ENCODE measurements at regions not wholly inside any gene's neighbourhood (a gene's known extent, or its start where the extent isn't known, plus 50 kb on each side); places are given as distances from the start of the nearest gene placed in this dataset.

GRCh38 chr13:47454986-47455385 is 546.1 kb downstream of the SUCLA2 start:
- intact Hi-C loops (cut with micrococcal nuclease) = no loop called here
- ATAC-seq (no peak), DNase-seq (no peak)
- no peak for TF ChIP-seq CTCF (IDR thresholded peaks at IDR 0.05)
- H3K36me3 Mint-ChIP-seq (ENCODE audit: low read depth) = no peaks in the 10 kb centered on the region
- no peaks in the 10 kb centered on the region for H3K27me3 Mint-ChIP-seq
- no peaks in the 10 kb centered on the region for H3K9me3 Mint-ChIP-seq
- ChIA-PET CTCF (no interaction called here), POLR2A (no interaction called here)
- H3K4me1 Mint-ChIP-seq (ENCODE audit: low read depth) = no peaks in the 10 kb centered on the region
- no peak overlapping the region for H3K4me3 Mint-ChIP-seq
- H3K27ac Mint-ChIP-seq = no peak overlapping the region

GRCh38 chr13:47437406-47437805 is 540.6 kb upstream of the HTR2A start:
- H3K27me3 Mint-ChIP-seq = no peaks in the 10 kb centered on the region
- no peaks in the 10 kb centered on the region for H3K4me1 Mint-ChIP-seq (ENCODE audit: low read depth)
- H3K4me3 Mint-ChIP-seq = no peak overlapping the region
- ATAC-seq (no peak), DNase-seq (no peak)
- intact Hi-C loops (cut with micrococcal nuclease) = no loop called here
- H3K27ac Mint-ChIP-seq = no peak overlapping the region
- H3K9me3 Mint-ChIP-seq = peaks cover 2% of the 10 kb centered on the region
- ChIA-PET CTCF (no interaction called here), POLR2A (no interaction called here)
- H3K36me3 Mint-ChIP-seq (ENCODE audit: low read depth) = no peaks in the 10 kb centered on the region
- no peak for TF ChIP-seq CTCF (IDR thresholded peaks at IDR 0.05)

GRCh38 chr13:47433461-47434005 is 536.7 kb upstream of the HTR2A start:
- Mint-ChIP-seq H3K4me3 (no peak overlapping the region), H3K9me3 (peaks cover 2% of the 10 kb centered on the region), H3K27me3 (no peaks in the 10 kb centered on the region), H3K36me3 (ENCODE audit: low read depth) (no peaks in the 10 kb centered on the region), H3K27ac (no peak overlapping the region), H3K4me1 (ENCODE audit: low read depth) (no peaks in the 10 kb centered on the region)
- DNase-seq = no peak
- ChIA-PET CTCF (no interaction called here), POLR2A (no interaction called here)
- TF ChIP-seq CTCF (IDR thresholded peaks at IDR 0.05) = no peak
- no peak for ATAC-seq
- intact Hi-C loops (cut with micrococcal nuclease) = no loop called here

- no peak for TF ChIP-seq CTCF (IDR thresholded peaks at IDR 0.05)
- POLR2A ChIA-PET = no interaction called here
- H3K27me3 Mint-ChIP-seq = no peaks in the 10 kb centered on the region
- DNase-seq = no peak
- no peak overlapping the region for H3K27ac Mint-ChIP-seq
- no peaks in the 10 kb centered on the region for H3K36me3 Mint-ChIP-seq (ENCODE audit: low read depth)
- no peaks in the 10 kb centered on the region for H3K4me1 Mint-ChIP-seq (ENCODE audit: low read depth)
- CTCF ChIA-PET = no interaction called here
- no peak for ATAC-seq
- no peaks in the 10 kb centered on the region for H3K9me3 Mint-ChIP-seq
- H3K4me3 Mint-ChIP-seq = no peak overlapping the region
- intact Hi-C loops (cut with micrococcal nuclease) = no loop called here
Measured at GRCh38 chr13:47426126-47426849, 529.4 kb upstream of the HTR2A start.

GRCh38 chr13:47421525-47421924 is 524.7 kb upstream of the HTR2A start:
- H3K9me3 Mint-ChIP-seq = no peaks in the 10 kb centered on the region
- TF ChIP-seq CTCF (IDR thresholded peaks at IDR 0.05) = no peak
- DNase-seq = no peak

More at GRCh38 chr13:47421525-47421924, 524.7 kb upstream of the HTR2A start:
- CTCF ChIA-PET = no interaction called here
- no peak overlapping the region for H3K27ac Mint-ChIP-seq
- H3K4me1 Mint-ChIP-seq (ENCODE audit: low read depth) = no peaks in the 10 kb centered on the region
- no peak for ATAC-seq
- no peaks in the 10 kb centered on the region for H3K27me3 Mint-ChIP-seq
- no peak overlapping the region for H3K4me3 Mint-ChIP-seq
- intact Hi-C loops (cut with micrococcal nuclease) = no loop called here
- no peaks in the 10 kb centered on the region for H3K36me3 Mint-ChIP-seq (ENCODE audit: low read depth)
- POLR2A ChIA-PET = no interaction called here
